Stimulated activated CD8-positive, alpha-beta memory T cell treated with anti-CD3 and anti-CD28 coated beads, Interleukin-15, amount 100 ng/mL, for 48 hours (primary cell): ENCODE measurements at regions not wholly inside any gene's neighbourhood (a gene's known extent, or its start where the extent isn't known, plus 50 kb on each side); places are given as distances from the start of the nearest gene placed in this dataset.
"Not testable (repeated sequence)": the region's sequence is repeated elsewhere in the genome, so short reads cannot be mapped to it uniquely, and the experiment has no call there.

Experiments used
- DNase-seq, 2 donors: peaks; one replicate each; pipeline ENCODE4 v3.0.0-alpha.2; 2020; ENCODE audit warnings: low read depth in 2 of 2

DNA sequence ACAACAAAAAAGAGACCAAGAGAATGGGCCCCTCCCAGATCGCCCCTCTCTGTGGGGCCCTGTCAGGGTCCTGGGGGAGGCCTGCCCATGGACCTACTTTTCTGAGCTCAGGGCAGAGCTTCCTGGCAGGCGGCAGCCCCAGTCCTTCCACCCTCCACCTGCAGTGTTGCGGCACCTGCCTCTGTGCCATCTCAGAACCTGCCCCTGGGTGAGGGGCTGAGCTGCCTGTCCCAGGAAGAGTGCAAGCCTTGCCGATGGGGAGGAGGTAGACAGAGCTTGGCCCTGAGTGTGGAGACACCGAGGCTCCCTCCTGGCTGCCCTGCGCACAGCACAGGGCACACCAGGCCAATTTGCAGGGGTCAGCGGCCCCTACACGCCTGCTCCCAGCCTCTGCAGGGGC is 67.5 kb downstream of the UNCX start:
- DNase-seq: no peak

DNA sequence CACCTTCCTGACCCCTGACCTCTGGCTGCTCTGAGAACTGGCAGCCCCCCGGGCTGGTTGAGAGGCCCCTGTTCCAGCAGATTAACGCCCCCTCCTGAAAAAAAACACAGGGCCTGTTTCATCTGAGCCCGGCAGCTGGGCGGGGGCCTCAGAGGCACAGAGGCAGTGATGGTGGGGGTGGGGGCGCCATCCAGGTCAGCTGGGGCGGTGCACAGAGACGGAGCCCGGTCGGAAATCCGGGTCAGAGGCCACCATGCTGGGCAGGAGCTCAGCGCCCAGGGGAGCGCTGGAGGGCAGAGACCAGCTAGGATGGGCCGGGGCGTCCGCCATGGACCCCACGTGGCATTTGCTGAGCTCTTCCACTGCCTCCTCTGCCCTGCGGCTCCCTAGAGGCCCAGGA is 68.0 kb downstream of the UNCX start:
- DNase-seq: no peak

- no peak for DNase-seq
Measured at GRCh38 chr7:1301054-1301881, 68.6 kb downstream of the UNCX start.

DNA sequence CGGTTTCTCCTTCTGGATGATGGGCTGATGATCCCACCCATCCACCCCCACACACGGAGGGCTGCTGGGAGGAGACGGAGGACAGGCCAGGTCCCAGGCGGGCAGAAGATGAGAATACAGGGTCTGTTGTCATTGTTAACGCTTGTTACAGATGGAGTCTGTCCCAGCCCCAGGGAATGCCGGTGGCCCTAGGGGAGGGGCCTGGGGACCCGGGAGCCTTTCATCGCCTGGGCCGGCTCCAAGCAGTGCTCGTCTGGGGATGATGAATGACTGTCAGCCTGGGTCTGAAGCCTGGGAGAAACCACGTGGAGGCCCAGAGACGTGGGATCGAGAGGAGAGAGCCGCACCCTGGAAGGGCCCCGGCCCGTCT is 69.2 kb downstream of the UNCX start:
- no peak for DNase-seq

DNA sequence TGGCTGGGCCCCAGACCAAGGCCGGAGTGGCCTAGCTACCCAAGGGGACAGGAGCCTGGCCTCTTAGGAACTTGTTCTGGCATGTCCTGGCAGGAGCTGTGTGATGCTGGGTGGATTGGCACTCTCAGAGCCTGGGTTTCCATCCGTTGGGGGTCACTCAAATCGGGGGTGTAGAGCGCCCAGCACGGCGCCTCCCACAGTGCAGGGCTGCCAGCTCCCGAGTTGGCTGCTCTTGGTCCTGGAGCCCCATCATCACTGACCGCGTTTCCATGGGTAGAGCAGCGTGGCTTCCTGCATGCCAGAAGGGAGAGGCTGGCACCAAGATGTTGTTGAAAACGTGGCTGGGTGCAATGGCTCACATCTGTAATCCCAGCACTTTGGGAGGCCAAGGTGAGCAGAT is 70.3 kb downstream of the UNCX start:
- no peak for DNase-seq

GRCh38 chr7:1304011-1304410 is 71.3 kb downstream of the UNCX start:
- DNase-seq: not testable (repeated sequence)

DNA sequence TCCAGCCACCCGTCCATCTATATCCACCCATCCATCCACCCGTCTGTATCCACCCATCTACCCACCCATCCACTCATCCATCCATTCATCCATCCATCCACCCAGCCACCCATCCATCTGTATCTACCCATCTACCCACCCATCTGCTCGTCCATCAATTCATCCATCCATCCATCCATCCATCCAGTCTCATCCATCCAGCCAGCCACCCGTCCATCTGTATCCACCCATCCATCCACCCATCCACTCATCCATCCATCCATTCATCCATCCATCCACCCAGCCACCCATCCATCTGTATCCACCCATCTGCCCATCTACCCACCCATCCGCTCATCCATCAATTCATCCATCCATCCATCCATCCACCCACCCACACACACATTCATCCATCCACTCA is 73.2 kb downstream of the UNCX start:
- no peak for DNase-seq

GRCh38 chr7:1307828-1308227 is 75.2 kb downstream of the UNCX start:
- DNase-seq: no peak

- no peak for DNase-seq
Measured at GRCh38 chr7:1309290-1309689, 76.6 kb downstream of the UNCX start.

DNA sequence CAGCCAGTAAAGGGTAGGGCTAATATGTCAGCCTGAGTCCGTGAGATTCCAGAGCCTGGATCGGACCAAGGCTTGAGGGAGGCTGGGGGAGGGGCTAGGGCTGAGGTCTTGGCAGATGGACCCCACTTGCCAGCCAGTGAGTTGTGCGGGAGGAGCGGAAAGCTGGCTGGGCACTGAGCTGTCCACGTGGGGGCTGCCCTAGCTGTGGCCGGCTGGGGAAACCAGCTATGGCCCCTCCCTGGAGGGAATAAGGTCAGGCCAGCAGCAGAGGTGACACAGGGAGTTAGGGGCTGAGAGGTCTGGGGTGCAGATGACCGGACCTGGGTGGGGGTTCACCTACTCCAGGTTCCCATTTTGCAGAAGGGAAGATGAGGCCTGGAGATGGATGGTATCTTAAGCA is 77.3 kb downstream of the UNCX start:
- no peak for DNase-seq

GRCh38 chr7:1310936-1311335 is 78.3 kb downstream of the UNCX start:
- DNase-seq: no peak

- DNase-seq: no peak
Measured at GRCh38 chr7:1311406-1312135, 78.9 kb downstream of the UNCX start.

GRCh38 chr7:1312136-1313070 is 79.7 kb downstream of the UNCX start:
- DNase-seq: no peak

DNA sequence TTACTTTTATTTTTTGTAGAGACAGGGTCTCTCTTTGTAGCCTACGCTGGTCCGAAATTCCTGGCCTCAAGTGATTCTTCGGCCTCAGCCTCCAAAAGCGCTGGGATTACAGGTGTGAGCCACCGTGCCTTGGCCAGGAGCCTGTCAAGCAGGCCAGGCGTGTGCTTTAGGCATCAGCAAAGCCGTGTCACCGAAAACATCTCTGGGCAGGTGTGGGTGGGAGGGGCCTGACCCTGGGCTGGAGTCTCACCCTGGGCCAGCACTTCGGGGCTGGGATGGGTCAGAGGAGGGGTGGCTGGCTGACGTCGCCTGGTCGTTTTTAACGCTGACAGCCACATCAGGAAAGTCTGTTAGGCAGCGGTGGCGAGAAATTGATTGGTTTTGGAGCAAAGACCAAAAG is 80.9 kb downstream of the UNCX start:
- DNase-seq: no peak

DNA sequence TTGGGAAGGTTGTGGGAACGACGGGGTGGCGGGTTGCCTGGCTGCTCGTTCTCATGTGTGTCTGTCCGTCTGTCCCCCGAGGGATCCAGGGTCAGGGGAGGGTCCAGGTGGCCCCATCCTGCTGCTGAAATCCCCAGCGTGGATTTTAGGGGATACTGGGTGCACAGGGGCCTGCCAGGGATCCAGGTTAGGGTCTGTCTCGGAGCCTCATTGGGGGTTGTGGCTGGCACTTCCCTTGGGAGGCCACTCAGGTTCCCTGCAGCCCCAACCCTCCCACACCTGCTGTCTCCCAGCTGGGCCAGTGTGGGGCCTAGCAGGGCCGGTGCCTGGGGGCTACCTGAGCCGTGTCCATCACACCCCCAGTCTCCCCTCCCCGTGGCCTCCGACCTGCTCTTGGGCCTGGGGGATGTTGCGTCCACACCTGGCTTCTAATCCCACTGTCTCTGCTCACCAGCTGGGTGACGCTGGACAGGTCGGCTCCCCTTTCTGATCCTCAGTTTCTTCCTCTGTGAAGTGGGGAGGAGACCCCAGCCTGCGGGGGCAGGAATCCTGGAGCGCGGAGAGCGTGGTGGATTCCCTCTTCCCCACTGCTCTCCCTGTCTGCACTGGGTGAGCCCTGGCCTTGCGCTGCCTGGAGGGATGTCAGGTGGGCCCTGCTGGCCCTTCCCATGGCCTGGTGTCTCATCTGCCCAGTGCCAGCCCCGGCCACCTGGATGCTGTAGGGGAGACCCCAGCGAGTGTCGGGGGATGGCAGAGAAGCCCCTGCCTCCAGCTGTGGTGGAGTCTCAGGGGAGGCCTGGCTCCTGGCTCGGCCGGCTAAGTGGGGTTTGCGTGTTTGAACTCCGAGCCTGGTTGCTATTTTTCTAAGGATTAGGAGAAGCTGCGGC is 81.6 kb downstream of the UNCX start:
- DNase-seq: no peak

- no peak for DNase-seq
Measured at GRCh38 chr7:1314908-1315450, 82.3 kb downstream of the UNCX start.

DNA sequence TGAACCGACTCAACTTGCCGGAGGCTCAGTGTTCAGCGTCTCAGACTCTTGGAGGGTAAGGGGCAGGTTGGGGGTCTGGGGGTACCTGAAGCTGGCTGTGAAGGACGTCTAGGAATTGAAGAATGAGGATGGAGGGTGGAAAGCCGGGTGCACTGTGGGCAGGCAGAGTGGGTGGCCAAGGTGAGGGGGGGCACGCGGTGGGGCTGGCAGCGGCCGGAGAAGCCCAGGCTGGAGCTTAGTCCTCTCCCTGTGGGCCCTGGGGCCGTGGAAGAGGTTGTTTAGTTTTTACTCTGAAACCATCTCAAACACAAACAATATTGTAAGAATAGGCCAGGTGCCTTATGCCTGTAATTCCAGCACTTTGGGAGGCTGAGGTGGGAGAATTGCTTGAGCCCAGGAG is 83.4 kb downstream of the UNCX start:
- no peak for DNase-seq

DNA sequence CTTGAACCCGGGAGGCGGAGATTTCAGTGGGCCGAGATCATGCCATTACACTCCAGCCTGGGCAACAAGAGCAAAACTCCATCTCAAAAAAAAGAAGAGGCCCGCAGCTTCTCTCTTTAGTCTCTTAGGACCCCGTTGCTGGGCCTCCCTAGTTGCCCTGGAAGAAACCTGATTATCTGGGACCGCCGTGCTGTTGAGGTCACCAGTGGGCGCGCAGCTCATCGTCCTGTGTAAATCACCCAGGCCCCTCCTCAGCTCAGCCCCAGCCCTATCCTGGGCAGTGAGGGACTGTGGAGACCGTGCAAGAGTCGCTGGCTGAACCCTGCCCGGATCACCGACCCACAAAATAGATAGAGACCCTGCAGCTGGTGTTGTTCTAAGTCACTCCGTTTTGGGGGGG is 85.0 kb downstream of the UNCX start:
- no peak for DNase-seq

- DNase-seq: no peak
Measured at GRCh38 chr7:1318051-1318450, 85.4 kb downstream of the UNCX start.

DNA sequence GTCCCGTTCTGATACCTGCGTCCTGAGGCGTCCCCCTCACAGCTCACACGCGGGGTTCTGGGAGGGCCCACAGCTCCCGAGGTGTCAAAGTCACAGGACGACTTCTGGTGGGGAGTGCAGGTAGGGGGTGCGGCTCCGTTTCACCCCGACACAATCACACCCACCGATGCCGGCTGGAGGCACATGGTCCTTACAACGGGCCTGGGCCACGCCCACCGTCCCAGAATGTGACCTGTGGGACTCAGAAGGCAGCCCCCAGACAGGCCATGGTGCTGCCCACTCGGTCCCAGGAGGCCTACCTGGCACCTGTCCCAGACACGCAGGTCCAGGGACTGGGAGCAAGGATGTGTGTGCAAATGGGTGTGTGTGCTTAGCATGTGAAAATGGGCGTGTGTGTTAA is 86.0 kb downstream of the UNCX start:
- DNase-seq: no peak

GRCh38 chr7:1320616-1321240 is 88.1 kb downstream of the UNCX start:
- no peak for DNase-seq
